Small intestine (tissue), 7 donors: ENCODE measurements at regions not wholly inside any gene's neighbourhood (a gene's known extent, or its start where the extent isn't known, plus 50 kb on each side); places are given as distances from the start of the nearest gene placed in this dataset.
A peak's percentile ranks its signal among the peaks of the same experiment; 100 is the strongest.

Source experiments
- DNase-seq, 2 donors: peaks; one replicate each; pipeline versions ENCODE4 v3.0.0 to v3.0.0-alpha.2; 2013
- FAIRE-seq: peaks from 2 replicates; lab custom pipeline; 2012; peaks lifted over from hg19 to GRCh38; lab: Jason Lieb, UNC
- H3K27ac ChIP-seq, 3 donors: one replicate each; pipeline ENCODE4 v1.5.1; 2013; ENCODE audit warnings: low read length in 2 of 3, mild to moderate bottlenecking in 2 of 3, control low read depth in 1 of 3, inconsistent platforms in 1 of 3, low read depth in 1 of 3, moderate library complexity in 1 of 3
- H3K27me3 ChIP-seq, 3 donors: one replicate each; pipeline ENCODE4 v1.6.1; 2013; ENCODE audit warnings: low read length in 3 of 3, inconsistent platforms in 1 of 3; ENCODE audit not compliant: control insufficient read depth in 3 of 3, insufficient read depth in 3 of 3
- H3K36me3 ChIP-seq, 3 donors: one replicate each; pipeline ENCODE4 v1.6.1; 2013; ENCODE audit warnings: low read length in 3 of 3, inconsistent platforms in 1 of 3, low read depth in 1 of 3, mild to moderate bottlenecking in 1 of 3, moderate library complexity in 1 of 3; ENCODE audit not compliant: control insufficient read depth in 3 of 3, insufficient read depth in 2 of 3
- H3K4me1 ChIP-seq, 3 donors: one replicate each; pipeline ENCODE4 v1.6.1; 2013; ENCODE audit warnings: low read length in 2 of 3, inconsistent platforms in 1 of 3, low read depth in 1 of 3, mild to moderate bottlenecking in 1 of 3, moderate library complexity in 1 of 3; ENCODE audit not compliant: control insufficient read depth in 3 of 3, insufficient read depth in 2 of 3
- H3K4me3 ChIP-seq, 3 donors: one replicate each; pipeline ENCODE4 v1.5.1; 2013; ENCODE audit warnings: low read length in 3 of 3, control low read depth in 1 of 3, inconsistent platforms in 1 of 3, low read depth in 1 of 3, mild to moderate bottlenecking in 1 of 3, moderate library complexity in 1 of 3
- H3K9me3 ChIP-seq, 2 donors: one replicate each; pipeline ENCODE4 v1.6.1; 2013; ENCODE audit warnings: low read depth in 1 of 2, low read length in 1 of 2; ENCODE audit not compliant: control insufficient read depth in 2 of 2, insufficient read depth in 1 of 2
- WGBS, 3 donors: extraction: QIAGEN DNeasy Blood & Tissue Kit; methylation state at CpG; one replicate each; pipeline ENCODE4 v1.1.7; 2013; 5-methylcytosine and 5-hydroxymethylcytosine counted together
- donor health status: healthy with polysubstance abuse.
- donor health status: control.
- donor health status: control.
- donor health status: Bipolar disorder and iron deficiency.
- donor health status: healthy.

DNA sequence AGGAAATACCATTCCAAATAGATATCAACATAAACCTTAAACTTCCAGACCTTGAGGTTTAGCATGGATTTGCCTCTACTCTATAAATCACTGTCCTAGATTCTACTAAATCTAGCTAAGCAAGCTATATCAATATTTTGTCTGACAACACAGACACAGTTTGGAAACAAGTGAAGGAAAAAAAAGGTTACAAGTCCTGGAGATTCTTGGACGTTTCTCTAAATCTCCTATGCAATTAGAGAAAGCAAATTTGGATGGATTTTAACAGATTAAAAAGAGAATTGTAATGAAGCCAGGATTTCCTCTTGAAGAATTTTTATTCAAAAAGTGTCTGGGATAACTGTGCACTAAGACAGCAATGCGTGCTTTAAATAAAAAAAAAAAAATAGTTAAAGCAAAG lies 441.1 kb upstream of the DPH6 start:
- 50 to 83% (median 80%) methylated on average over 2 of the region's 2 CpGs for WGBS, 3 donors
- no peak for FAIRE-seq
- Histone ChIP-seq H3K4me3 (no peak overlapping the region), H3K36me3 (no peaks in the 10 kb centered on the region), H3K27me3 (no peaks in the 10 kb centered on the region), H3K9me3 (no peaks in the 10 kb centered on the region), H3K4me1 (peaks cover 0 to 2% (median 2%) of the 10 kb centered on the region in 3 donors), H3K27ac (no peak overlapping the region)
- DNase-seq: no peak

- Histone ChIP-seq H3K27me3 (no peaks in the 10 kb centered on the region), H3K27ac (peak overlapping the region in 1 of 3 donors; percentile 14), H3K36me3 (no peaks in the 10 kb centered on the region), H3K4me1 (peaks cover 0 to 2% (median 2%) of the 10 kb centered on the region in 3 donors), H3K4me3 (no peak overlapping the region), H3K9me3 (no peaks in the 10 kb centered on the region)
- DNase-seq: peak; percentile 60 to 93
- FAIRE-seq: peak; percentile 59
- 11 to 38% (median 36%) methylated on average over 3 of the region's 3 CpGs for WGBS, 3 donors
Observed at GRCh38 chr15:35991386-35991785, 445.4 kb upstream of the DPH6 start.

- DNase-seq (no peak), FAIRE-seq (no peak)
- Histone ChIP-seq H3K27me3 (no peaks in the 10 kb centered on the region), H3K4me3 (no peak overlapping the region), H3K27ac (no peak overlapping the region), H3K36me3 (no peaks in the 10 kb centered on the region), H3K4me1 (peaks cover 0 to 2% (median 2%) of the 10 kb centered on the region in 3 donors), H3K9me3 (no peaks in the 10 kb centered on the region)
- 81 to 92% (median 82%) methylated on average over 2 of the region's 2 CpGs for WGBS, 3 donors
Observed at GRCh38 chr15:35992791-35993190, 446.8 kb upstream of the DPH6 start.

GRCh38 chr15:35993196-35993595 lies 447.2 kb upstream of the DPH6 start:
- no peak overlapping the region for H3K27ac ChIP-seq
- no peak overlapping the region for H3K4me3 ChIP-seq
- peaks cover 0 to 2% (median 2%) of the 10 kb centered on the region in 3 donors for H3K4me1 ChIP-seq
- no peaks in the 10 kb centered on the region for H3K9me3 ChIP-seq
- FAIRE-seq (no peak), DNase-seq (no peak)
- H3K36me3 ChIP-seq: no peaks in the 10 kb centered on the region
- H3K27me3 ChIP-seq: no peaks in the 10 kb centered on the region

GRCh38 chr15:35994876-35995275 lies 448.9 kb upstream of the DPH6 start:
- WGBS, 3 donors: 86 to 91% (median 86%) methylated on average over 1 of the region's 1 CpG
- no peak overlapping the region for H3K4me3 ChIP-seq
- H3K9me3 ChIP-seq: no peaks in the 10 kb centered on the region
- no peaks in the 10 kb centered on the region for H3K27me3 ChIP-seq
- peaks cover 0 to 2% (median 2%) of the 10 kb centered on the region in 3 donors for H3K4me1 ChIP-seq
- FAIRE-seq (no peak), DNase-seq (no peak)
- no peaks in the 10 kb centered on the region for H3K36me3 ChIP-seq
- no peak overlapping the region for H3K27ac ChIP-seq

DNA sequence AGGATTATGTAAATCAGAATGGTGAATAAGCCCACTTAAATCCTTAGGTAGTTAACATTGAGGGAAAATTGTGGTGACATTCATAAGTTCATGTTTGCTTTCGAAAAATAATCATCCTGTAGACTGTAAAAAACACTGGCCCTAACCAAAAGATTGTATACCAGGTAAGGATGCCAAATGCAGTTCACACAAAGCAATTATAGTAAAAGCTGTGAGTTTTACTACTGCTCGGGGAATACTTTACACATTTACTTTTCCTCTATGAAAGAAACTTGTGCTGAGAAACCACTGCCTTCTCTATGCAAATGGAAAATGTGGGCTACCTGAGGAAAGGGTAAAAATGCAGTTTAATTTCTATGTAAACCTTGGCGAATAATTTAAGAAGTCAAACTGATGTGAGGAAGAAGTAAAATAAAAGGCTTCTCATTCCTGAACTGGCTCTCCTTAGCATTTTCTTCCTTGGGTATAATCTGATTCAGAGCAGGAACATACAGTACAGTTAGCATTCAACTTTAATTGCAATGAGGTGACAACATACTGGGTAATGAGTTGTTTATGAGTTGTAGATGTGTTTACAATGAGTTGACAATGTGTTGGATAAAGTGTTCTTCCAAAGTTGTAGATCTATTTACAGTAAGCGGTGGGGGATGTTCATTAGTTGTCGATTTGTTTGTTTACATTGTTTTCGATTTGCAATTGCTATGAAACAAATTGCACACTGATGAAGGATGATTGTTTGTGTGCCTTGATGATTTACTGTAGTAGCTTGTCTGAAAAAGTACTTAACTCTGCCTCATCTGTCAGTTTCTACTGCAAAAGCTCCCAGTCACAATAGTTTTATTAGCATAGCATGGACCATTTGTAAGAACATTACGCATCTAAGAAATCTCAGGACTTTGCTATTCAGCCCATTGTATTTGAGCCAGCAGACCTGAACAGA lies 453.0 kb upstream of the DPH6 start:
- Histone ChIP-seq H3K9me3 (no peaks in the 10 kb centered on the region), H3K36me3 (no peaks in the 10 kb centered on the region), H3K27ac (no peak overlapping the region), H3K27me3 (no peaks in the 10 kb centered on the region), H3K4me3 (no peak overlapping the region), H3K4me1 (no peaks in the 10 kb centered on the region)
- WGBS, 3 donors: 74 to 84% (median 81%) methylated on average over 7 of the region's 7 CpGs
- DNase-seq (no peak), FAIRE-seq (no peak)

DNA sequence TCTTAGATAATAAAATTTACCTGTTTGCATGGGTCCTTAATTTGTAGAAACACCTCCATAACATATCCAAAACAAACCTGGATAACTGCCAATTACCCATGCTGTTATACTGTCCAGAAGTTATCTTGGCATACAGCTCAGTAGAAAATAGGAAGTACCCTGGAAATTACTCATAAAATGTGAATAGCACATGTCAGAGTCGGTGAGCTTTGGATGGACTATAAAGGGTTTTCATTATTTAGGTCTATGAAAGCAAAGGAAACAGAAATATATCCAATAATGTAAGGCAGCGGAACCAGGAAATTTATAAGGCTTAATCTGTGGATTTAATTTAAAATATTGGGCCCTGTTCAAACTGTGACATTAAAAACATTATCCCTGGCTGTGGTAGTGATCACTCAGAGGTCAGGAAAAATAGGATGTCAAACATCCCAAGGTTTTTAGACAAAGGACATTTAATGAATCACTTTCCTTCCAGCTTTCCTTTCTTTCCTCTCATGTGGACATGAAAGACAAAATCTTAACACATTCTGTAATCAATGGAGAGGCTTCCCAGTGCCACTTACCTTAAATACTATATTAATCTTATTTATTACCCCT lies 459.0 kb upstream of the DPH6 start:
- Histone ChIP-seq H3K4me3 (no peak overlapping the region), H3K36me3 (no peaks in the 10 kb centered on the region), H3K27ac (no peak overlapping the region), H3K27me3 (no peaks in the 10 kb centered on the region), H3K9me3 (no peaks in the 10 kb centered on the region), H3K4me1 (no peaks in the 10 kb centered on the region)
- DNase-seq (no peak), FAIRE-seq (no peak)
- WGBS, 3 donors: 58 to 62% (median 59%) methylated on average over 2 of the region's 2 CpGs

DNA sequence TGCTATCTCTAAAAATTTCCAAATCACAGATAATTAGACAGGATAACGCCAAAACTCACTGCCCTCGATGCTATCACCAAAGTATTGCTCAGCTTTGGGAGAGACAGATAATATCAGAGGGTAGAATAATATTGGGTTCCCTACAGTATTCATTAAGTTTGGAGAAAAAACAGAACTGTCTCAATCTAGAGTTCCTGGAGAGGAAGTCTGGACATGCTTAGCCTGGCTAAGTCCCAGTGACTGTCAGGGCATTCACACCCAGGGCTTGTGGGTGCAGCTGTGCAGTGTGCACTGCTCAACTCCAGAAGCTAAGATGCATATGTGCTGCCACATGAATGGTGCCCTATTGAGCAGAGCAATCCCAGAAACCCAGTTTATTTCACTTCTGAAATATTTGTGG lies 459.6 kb upstream of the DPH6 start:
- WGBS, 3 donors: 76 to 84% (median 78%) methylated on average over 2 of the region's 2 CpGs
- FAIRE-seq: no peak
- DNase-seq: no peak
- Histone ChIP-seq H3K27ac (no peak overlapping the region), H3K9me3 (no peaks in the 10 kb centered on the region), H3K36me3 (no peaks in the 10 kb centered on the region), H3K27me3 (no peaks in the 10 kb centered on the region), H3K4me3 (no peak overlapping the region), H3K4me1 (no peaks in the 10 kb centered on the region)
